Testis (tissue), 2 donors: ENCODE measurements at regions not wholly inside any gene's neighbourhood (a gene's known extent, or its start where the extent isn't known, plus 50 kb on each side); places are given as distances from the start of the nearest gene placed in this dataset.

Experiments used
- DNase-seq: peaks from one replicate; pipeline ENCODE4 v3.0.0-alpha.2; 2019
- H3K27ac ChIP-seq, 2 donors: fragments of 200-600 bp; sonication (generic); one replicate each; pipeline ENCODE4 v1.5.1; 2019
- H3K27me3 ChIP-seq: fragments of 200-600 bp; sonication (generic); one replicate; pipeline ENCODE4 v1.5.1; 2019
- H3K36me3 ChIP-seq: fragments of 200-600 bp; sonication (generic); one replicate; pipeline ENCODE4 v1.5.1; 2017; ENCODE audit warnings: low read depth; ENCODE audit errors: missing control alignments
- H3K4me1 ChIP-seq: fragments of 200-600 bp; sonication (generic); one replicate; pipeline ENCODE4 v1.5.1; 2019
- H3K4me3 ChIP-seq, 2 donors: fragments of 200-600 bp; sonication (generic); one replicate each; pipeline ENCODE4 v1.5.1; 2017 to 2019
- H3K9me3 ChIP-seq: fragments of 200-600 bp; sonication (generic); one replicate; pipeline ENCODE4 v1.5.1; 2017
- POLR2A ChIP-seq: fragments of 450-650 bp; IDR thresholded peaks from one replicate; pipeline ENCODE4 v1.6.1; 2017; ENCODE audit warnings: antibody characterized with exemption, mild to moderate bottlenecking, moderate library complexity
- WGBS, 2 donors: methylation state at CpG; one replicate each; pipeline ENCODE4 v1.1.5; 2018; 5-methylcytosine and 5-hydroxymethylcytosine counted together
- intact Hi-C: fragments of 100-400 bp; cut with DNase I; formaldehyde crosslinking; loops from one replicate; pipeline ENCODE4 v1.15.1; 2023; ENCODE audit warnings: low total_unique reads
- TF ChIP-seq, protein P1 (sequence below), 3 experiments: fragments of 450-650 bp in 2 of 3; fragments of 200-600 bp in 1 of 3; sonication (generic) in 1 of 3; IDR thresholded peaks; one replicate each; pipeline ENCODE4 v1.5.1; 2016 to 2019; ENCODE audit warnings: antibody characterized with exemption in 3 of 3, mild to moderate bottlenecking in 2 of 3, moderate library complexity in 1 of 3

- Histone ChIP-seq H3K4me3 (no peak overlapping the region), H3K27me3 (no peaks in the 10 kb centered on the region), H3K27ac (no peak overlapping the region), H3K9me3 (no peaks in the 10 kb centered on the region), H3K4me1 (no peaks in the 10 kb centered on the region), H3K36me3 (no peaks in the 10 kb centered on the region)
- 92 to 95% methylated on average over 2 to 6 of the region's 6 CpGs for WGBS, 2 donors
- no peak for DNase-seq
- TF ChIP-seq POLR2A, result no peak
- TF ChIP-seq, protein P1, sequence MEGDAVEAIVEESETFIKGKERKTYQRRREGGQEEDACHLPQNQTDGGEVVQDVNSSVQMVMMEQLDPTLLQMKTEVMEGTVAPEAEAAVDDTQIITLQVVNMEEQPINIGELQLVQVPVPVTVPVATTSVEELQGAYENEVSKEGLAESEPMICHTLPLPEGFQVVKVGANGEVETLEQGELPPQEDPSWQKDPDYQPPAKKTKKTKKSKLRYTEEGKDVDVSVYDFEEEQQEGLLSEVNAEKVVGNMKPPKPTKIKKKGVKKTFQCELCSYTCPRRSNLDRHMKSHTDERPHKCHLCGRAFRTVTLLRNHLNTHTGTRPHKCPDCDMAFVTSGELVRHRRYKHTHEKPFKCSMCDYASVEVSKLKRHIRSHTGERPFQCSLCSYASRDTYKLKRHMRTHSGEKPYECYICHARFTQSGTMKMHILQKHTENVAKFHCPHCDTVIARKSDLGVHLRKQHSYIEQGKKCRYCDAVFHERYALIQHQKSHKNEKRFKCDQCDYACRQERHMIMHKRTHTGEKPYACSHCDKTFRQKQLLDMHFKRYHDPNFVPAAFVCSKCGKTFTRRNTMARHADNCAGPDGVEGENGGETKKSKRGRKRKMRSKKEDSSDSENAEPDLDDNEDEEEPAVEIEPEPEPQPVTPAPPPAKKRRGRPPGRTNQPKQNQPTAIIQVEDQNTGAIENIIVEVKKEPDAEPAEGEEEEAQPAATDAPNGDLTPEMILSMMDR (IDR thresholded peaks at IDR 0.05), result no peak
- intact Hi-C loops, result no loop called here
Measured at GRCh38 chr19:33956941-33957340, 160.3 kb downstream of the KCTD15 start.

- WGBS, 2 donors, result 89 to 91% methylated on average over 2 of the region's 2 CpGs
- no peak for TF ChIP-seq POLR2A
- TF ChIP-seq, protein P1 (IDR thresholded peaks at IDR 0.05), result no peak
- no peaks in the 10 kb centered on the region for H3K9me3 ChIP-seq
- H3K27ac ChIP-seq, result no peak overlapping the region
- DNase-seq, result no peak
- intact Hi-C loops, result no loop called here
- H3K4me1 ChIP-seq, result no peaks in the 10 kb centered on the region
- H3K27me3 ChIP-seq, result no peaks in the 10 kb centered on the region
- no peak overlapping the region for H3K4me3 ChIP-seq
- H3K36me3 ChIP-seq, result no peaks in the 10 kb centered on the region
Measured at GRCh38 chr19:33957804-33958203, 161.1 kb downstream of the KCTD15 start.

DNA sequence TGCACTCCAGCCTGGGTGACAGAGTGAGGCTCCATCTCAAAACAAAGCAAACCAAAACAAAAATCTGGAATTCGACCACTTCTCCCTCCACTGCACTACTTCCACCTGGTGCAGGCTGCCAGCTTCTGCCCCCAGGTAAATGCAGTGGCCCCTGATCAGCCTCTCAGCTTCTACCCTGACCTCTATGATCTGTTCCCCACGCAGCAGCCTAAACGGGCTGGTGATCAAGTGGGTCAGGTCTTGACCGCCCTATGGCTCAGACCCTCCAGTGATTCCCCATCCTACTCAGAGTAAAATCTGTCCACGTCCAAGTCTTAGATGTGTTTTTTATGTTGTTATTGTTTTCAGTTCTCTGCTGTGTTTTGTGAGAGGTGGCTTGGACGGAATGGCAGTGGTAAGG is 163.9 kb downstream of the KCTD15 start:
- Histone ChIP-seq H3K27me3 (no peaks in the 10 kb centered on the region), H3K9me3 (no peaks in the 10 kb centered on the region), H3K4me1 (no peaks in the 10 kb centered on the region), H3K4me3 (no peak overlapping the region), H3K27ac (no peak overlapping the region), H3K36me3 (no peaks in the 10 kb centered on the region)
- 67 to 76% methylated on average over 6 of the region's 6 CpGs for WGBS, 2 donors
- intact Hi-C loops, result no loop called here
- no peak for TF ChIP-seq POLR2A
- TF ChIP-seq, protein P1 (IDR thresholded peaks at IDR 0.05), result no peak
- no peak for DNase-seq

DNA sequence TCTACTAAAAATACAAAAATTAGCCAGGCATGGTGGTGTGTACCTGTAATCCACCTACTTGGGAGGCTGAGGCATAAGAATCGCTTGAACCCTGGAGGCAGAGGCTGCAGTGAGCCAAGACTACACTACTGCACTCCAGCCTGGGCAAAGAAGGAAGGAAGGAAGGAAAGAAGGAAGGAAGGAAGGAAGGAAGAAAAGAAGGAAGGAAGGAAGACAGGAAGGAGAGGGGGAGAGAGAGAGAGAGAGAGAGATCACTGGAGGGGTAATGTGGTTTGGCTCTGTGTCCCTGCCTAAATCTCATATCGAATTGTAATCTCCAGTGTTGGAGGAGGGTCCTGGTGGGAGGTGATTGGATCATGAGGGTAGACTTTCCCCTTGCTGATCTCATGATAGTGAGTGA is 165.5 kb downstream of the KCTD15 start:
- Histone ChIP-seq H3K4me1 (no peaks in the 10 kb centered on the region), H3K27ac (no peak overlapping the region), H3K9me3 (no peaks in the 10 kb centered on the region), H3K27me3 (no peaks in the 10 kb centered on the region), H3K4me3 (no peak overlapping the region), H3K36me3 (no peaks in the 10 kb centered on the region)
- DNase-seq, result no peak
- TF ChIP-seq, protein P1 (IDR thresholded peaks at IDR 0.05), result no peak
- TF ChIP-seq POLR2A, result no peak
- intact Hi-C loops, result no loop called here
- WGBS, 2 donors, result 78 to 90% methylated on average over 2 of the region's 2 CpGs

- no peaks in the 10 kb centered on the region for H3K27me3 ChIP-seq
- H3K4me3 ChIP-seq, result no peak overlapping the region
- TF ChIP-seq, protein P1 (IDR thresholded peaks at IDR 0.05), result no peak
- TF ChIP-seq POLR2A, result no peak
- no peak for DNase-seq
- H3K4me1 ChIP-seq, result no peaks in the 10 kb centered on the region
- 94 to 98% methylated on average over 7 of the region's 7 CpGs for WGBS, 2 donors
- H3K9me3 ChIP-seq, result no peaks in the 10 kb centered on the region
- H3K36me3 ChIP-seq, result no peaks in the 10 kb centered on the region
- intact Hi-C loops, result no loop called here
- H3K27ac ChIP-seq, result no peak overlapping the region
Measured at GRCh38 chr19:33963514-33963913, 166.8 kb downstream of the KCTD15 start.
